SJCRH30 (cell line): ENCODE measurements at regions not wholly inside any gene's neighbourhood (a gene's known extent, or its start where the extent isn't known, plus 50 kb on each side); places are given as distances from the start of the nearest gene placed in this dataset.

Source experiments
- DNase-seq, 2 experiments: peaks; one replicate each; pipeline ENCODE4 v3.0.0-alpha.2; 2015 to 2020
- H3K27ac ChIP-seq: fragments of 250-450 bp; sonication (Bioruptor Pico); 2 replicates; pipeline ENCODE4 v1.5.1; 2020; ENCODE audit warnings: mild to moderate bottlenecking, moderate library complexity
- H3K27me3 ChIP-seq: fragments of 250-450 bp; sonication (Bioruptor Pico); 2 replicates; pipeline ENCODE4 v1.5.1; 2020; ENCODE audit warnings: mild to moderate bottlenecking, moderate library complexity
- H3K36me3 ChIP-seq: fragments of 250-450 bp; sonication (Bioruptor Pico); 2 replicates; pipeline ENCODE4 v1.5.1; 2020; ENCODE audit warnings: mild to moderate bottlenecking, moderate library complexity
- H3K4me1 ChIP-seq: fragments of 250-450 bp; sonication (Bioruptor Pico); 2 replicates; pipeline ENCODE4 v1.5.1; 2020; ENCODE audit warnings: mild to moderate bottlenecking, moderate library complexity
- H3K4me3 ChIP-seq: fragments of 250-450 bp; sonication (Bioruptor Pico); 2 replicates; pipeline ENCODE4 v1.5.1; 2020; ENCODE audit warnings: mild to moderate bottlenecking, moderate library complexity
- H3K9me3 ChIP-seq: fragments of 250-450 bp; sonication (Bioruptor Pico); replicated peaks from 2 replicates; pipeline ENCODE4 v1.5.1; 2020; ENCODE audit warnings: mild to moderate bottlenecking, moderate library complexity

DNA sequence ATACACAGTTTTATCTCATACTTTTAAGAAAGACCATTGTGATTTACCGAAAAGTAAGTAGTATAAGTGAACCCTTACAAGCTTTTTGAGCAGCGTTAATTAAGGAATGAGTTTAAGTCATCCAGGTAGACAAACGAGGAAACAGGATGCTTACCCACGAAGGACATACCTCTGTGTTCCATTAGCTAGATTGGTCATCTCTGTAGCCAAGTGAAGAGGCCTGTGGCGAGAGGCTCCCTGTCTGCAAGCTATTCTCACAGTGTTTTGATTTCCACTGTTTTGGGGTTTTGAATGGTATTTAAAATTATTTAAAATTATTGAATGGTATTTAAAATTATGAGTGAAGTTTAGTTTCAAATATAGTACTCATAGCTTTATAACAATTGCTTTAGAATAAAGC, 342.1 kb upstream of the RGS6 start:
- Histone ChIP-seq H3K27me3 (no peaks in the 10 kb centered on the region), H3K9me3 (no peaks in the 10 kb centered on the region), H3K4me3 (no peak overlapping the region), H3K4me1 (peaks cover 14% of the 10 kb centered on the region), H3K27ac (no peak overlapping the region), H3K36me3 (no peaks in the 10 kb centered on the region)
- no peak for DNase-seq

DNA sequence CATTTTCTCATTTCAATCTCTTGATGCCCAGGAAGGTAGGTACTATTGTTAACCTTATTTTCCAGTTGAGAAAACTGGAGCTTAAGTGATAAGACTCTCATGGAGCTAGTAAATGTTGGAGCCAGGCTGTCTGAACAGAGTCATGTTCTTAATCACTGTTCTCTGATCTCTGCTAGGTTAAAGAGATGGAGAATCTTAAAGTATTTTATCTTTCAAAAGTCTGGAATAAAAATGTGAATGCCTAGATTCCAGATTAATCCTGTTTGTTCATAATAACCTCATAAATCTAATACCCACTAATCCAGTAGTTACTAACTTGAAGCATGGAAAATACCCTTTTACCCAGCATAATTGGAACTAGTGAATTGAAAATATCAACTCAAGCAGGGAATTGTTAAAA, 341.0 kb upstream of the RGS6 start:
- Histone ChIP-seq H3K4me1 (peaks cover 14% of the 10 kb centered on the region), H3K9me3 (no peaks in the 10 kb centered on the region), H3K27ac (no peak overlapping the region), H3K36me3 (no peaks in the 10 kb centered on the region), H3K27me3 (no peaks in the 10 kb centered on the region), H3K4me3 (no peak overlapping the region)
- DNase-seq = no peak

DNA sequence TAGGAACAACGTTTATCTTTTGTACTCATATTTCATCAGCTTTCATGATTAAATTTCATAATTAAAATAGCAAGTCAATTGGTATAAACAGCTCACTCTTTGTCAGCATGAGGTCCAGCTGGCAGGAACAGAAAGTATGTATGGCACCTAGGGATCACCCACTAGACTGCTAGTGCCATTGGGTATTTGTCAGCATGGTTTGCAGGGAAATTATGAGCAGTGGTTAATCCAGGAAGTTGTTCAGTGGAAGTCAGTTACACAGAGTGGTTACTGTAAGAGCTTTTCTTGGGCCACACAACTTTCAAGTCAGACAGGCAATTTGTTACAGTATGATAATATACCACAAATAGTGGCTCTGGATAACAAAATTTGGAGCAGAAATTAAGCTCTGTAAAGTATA, 340.3 kb upstream of the RGS6 start:
- Histone ChIP-seq H3K27me3 (no peaks in the 10 kb centered on the region), H3K4me3 (no peak overlapping the region), H3K36me3 (no peaks in the 10 kb centered on the region), H3K27ac (peak overlapping the region; percentile 12; the same call in 1 of the 2 replicates), H3K4me1 (peaks cover 14% of the 10 kb centered on the region), H3K9me3 (no peaks in the 10 kb centered on the region)
- peak; percentile 13 to 55 for DNase-seq

DNA sequence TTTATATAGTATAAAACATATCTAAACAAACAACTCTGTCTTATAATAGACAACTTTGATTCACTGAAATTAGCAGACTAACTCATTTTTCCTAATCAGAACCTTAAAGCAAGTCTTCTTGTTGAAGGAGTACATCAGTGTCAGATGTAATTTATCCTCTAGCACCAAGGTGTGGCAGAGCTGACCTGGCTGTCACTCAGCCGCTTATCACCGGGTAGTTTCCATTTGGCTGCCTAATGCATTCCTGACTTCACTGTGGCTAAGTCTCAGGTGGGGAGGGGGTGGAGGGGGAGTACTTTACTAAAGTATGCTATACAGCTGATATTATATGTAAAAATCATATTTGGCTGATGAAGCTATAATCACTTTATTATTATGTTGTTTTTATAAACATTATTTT, 339.9 kb upstream of the RGS6 start:
- no peak for DNase-seq
- Histone ChIP-seq H3K4me1 (peaks cover 14% of the 10 kb centered on the region), H3K4me3 (no peak overlapping the region), H3K36me3 (no peaks in the 10 kb centered on the region), H3K27me3 (no peaks in the 10 kb centered on the region), H3K27ac (peak overlapping the region; percentile 12; the same call in 1 of the 2 replicates), H3K9me3 (no peaks in the 10 kb centered on the region)

DNA sequence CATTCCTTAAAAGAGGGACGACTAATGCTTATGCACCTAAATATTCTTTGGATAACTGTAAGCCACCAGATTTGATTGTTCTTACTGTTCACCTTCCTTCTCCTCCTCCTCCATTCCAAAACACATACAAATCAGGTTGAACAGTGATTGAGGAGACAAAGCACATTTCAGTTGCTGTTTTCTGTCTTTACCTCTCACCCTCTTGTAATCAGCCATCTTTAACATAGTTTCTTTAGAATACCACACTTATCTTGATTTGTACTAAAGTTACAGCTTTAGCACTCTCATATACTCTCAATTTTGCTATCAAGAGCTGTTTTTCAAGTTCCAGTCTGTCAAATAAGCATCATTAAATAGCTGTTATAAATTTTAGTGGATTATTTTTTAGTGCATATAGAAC, 338.3 kb upstream of the RGS6 start:
- H3K9me3 ChIP-seq = no peaks in the 10 kb centered on the region
- no peaks in the 10 kb centered on the region for H3K36me3 ChIP-seq
- H3K4me3 ChIP-seq = no peak overlapping the region
- peaks cover 14% of the 10 kb centered on the region for H3K4me1 ChIP-seq
- H3K27ac ChIP-seq = no peak overlapping the region
- no peak for DNase-seq
- H3K27me3 ChIP-seq = no peaks in the 10 kb centered on the region

DNA sequence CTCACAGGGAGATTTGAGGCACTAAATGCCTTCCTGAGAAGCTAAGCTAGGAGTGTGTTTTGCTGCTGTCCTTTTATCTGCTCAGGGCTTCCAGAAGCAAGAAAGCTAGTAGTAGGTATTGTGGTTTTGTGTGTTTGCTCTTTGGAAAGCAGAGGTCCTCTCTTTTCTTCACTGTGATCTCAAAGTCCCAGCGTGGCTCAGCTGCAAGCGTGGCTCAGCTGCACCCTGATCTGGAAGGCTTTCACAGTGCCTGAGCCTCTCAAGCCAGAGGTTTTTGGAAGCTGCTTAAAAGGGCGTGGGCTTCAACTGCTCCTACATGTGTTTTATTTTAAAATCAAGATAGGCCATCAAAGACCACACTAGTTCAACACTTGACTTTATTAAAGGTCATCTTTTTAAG, 337.4 kb upstream of the RGS6 start:
- Histone ChIP-seq H3K36me3 (no peaks in the 10 kb centered on the region), H3K4me3 (no peak overlapping the region), H3K9me3 (no peaks in the 10 kb centered on the region), H3K27me3 (no peaks in the 10 kb centered on the region), H3K4me1 (peaks cover 17% of the 10 kb centered on the region), H3K27ac (no peak overlapping the region)
- no peak for DNase-seq

DNA sequence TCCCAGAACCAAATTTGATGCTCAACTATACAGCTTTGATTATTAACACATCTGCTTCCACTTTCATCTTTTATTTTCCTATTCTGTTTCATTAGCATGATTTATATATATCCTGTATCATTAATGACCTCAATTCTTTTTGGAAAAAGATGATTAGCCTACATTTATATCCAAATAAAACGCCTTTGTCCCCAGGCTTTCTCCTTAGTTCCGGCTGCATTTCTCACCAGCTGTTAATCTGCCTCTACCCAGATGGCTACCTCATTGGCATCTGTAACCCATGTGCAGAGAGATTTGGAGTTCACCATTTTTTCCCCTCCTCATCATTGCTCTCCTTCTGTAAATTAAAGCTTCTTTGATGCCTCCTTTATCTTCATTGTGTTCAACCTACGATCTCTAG, 336.8 kb upstream of the RGS6 start:
- peaks cover 22% of the 10 kb centered on the region for H3K4me1 ChIP-seq
- DNase-seq = no peak
- H3K36me3 ChIP-seq = peaks cover 2% of the 10 kb centered on the region; the same call in 1 of the 2 replicates
- no peak overlapping the region for H3K27ac ChIP-seq
- H3K4me3 ChIP-seq = no peak overlapping the region
- H3K27me3 ChIP-seq = no peaks in the 10 kb centered on the region
- peaks cover 6% of the 10 kb centered on the region for H3K9me3 ChIP-seq

DNA sequence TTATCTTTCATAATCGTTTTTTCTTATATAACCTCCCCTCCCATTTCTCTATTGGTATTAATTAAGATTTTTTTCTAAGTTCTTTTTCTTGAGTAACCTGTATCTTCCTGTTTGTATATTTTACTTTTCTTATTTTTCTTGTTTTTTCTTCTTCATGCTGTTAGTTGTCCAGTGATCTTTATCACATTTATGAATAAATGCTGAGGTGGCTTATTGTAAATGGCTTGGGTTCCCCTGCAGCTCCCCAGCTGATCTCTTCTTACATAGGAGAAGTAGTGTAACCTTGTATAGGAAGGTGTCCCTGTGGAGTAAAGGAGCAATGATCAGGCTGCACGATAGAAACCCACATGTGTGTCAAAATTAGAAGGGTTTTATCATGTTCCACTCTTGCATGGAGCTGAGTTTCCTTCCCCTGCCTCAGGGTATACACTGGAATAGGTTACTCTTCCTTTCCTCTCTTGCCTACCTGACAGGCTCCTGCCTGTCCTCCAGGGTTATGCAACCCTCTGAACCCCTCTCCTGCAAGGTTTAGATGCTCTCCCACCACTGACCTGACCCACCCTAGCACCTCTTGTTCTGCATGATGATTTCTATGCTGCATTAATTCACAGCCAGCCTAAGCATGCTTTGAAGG, 334.8 kb upstream of the RGS6 start:
- no peaks in the 10 kb centered on the region for H3K27me3 ChIP-seq
- H3K36me3 ChIP-seq = peaks cover 2% of the 10 kb centered on the region; the same call in 1 of the 2 replicates
- H3K9me3 ChIP-seq = peaks cover 11% of the 10 kb centered on the region
- H3K4me1 ChIP-seq = peaks cover 11% of the 10 kb centered on the region
- H3K4me3 ChIP-seq = no peak overlapping the region
- DNase-seq = no peak
- H3K27ac ChIP-seq = no peak overlapping the region

DNA sequence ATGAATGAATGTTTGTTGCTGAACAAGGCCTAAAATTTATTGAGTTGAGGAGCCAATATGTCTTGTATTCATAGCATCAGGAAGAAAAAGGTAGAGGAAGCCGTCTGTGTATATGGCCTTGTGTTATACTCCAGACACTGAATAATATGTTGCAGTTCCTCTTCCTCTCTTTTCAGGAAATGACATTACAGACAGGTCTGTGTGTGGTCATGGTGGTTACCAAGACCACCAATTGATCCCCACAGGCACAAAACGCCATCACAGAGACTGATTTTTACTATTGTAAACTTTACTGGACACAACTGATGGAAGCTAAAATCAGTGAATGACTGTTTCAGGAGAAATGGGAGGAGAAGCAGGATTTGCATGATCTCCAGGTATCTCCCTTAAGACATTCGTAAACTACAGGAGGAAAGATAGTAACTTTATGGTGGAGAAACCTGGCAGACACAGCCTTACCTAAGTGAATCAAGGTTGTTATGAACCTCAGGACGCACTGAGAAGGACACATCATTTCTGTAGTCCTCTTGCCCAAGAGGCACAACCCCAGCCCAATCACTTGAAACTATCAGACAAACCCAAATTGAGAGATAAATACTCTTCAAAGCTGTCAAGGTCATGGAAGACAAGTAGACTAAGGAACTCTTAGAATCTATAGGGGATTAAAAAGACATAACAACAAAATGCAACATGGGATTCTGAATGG, 334.1 kb upstream of the RGS6 start:
- Histone ChIP-seq H3K9me3 (peaks cover 11% of the 10 kb centered on the region), H3K27ac (no peak overlapping the region), H3K36me3 (peaks cover 2% of the 10 kb centered on the region; the same call in 1 of the 2 replicates), H3K4me1 (peaks cover 8% of the 10 kb centered on the region), H3K4me3 (no peak overlapping the region), H3K27me3 (no peaks in the 10 kb centered on the region)
- no peak for DNase-seq

DNA sequence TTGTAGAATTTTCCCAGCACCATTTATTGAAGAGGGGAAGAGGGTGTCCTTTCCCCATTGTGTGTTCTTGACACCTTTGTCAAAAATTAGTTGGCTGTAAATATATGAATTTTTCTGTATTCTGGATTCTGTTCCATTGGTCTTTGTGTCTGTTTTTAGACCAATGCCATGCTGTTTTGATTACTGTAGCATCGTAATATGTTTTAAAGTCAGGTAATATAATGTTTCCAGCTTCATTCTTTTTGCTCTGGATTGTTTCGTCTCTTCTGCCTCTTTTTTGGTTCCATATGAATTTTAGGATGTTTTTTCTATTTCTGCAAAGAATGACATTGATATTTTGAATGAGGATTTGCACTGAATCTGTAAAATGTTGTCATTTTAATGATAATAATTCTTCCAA, 331.9 kb upstream of the RGS6 start:
- peaks cover 11% of the 10 kb centered on the region for H3K9me3 ChIP-seq
- H3K27ac ChIP-seq = no peak overlapping the region
- H3K27me3 ChIP-seq = no peaks in the 10 kb centered on the region
- H3K4me1 ChIP-seq = peaks cover 8% of the 10 kb centered on the region
- no peak for DNase-seq
- peaks cover 2% of the 10 kb centered on the region; the same call in 1 of the 2 replicates for H3K36me3 ChIP-seq
- no peak overlapping the region for H3K4me3 ChIP-seq

DNA sequence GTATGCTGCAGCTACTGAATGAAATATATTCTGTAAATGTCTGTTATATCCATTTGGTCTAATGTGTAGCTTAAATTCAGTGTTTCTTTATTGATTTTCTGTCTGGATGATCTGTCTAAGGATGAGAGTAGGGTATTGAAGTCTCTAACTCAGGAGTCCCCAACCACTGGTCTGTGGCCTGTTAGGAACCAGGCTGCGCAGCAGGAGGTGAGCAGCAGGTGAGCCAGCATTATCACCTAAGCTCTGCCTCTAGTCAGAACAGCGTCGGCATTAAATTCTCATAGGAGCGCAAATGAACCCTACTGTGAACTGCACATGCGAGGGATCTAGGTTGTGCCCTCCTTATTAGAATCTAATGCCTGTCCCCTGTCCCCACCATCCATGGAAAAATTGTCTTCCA, 329.7 kb upstream of the RGS6 start:
- H3K27me3 ChIP-seq = no peaks in the 10 kb centered on the region
- peaks cover 8% of the 10 kb centered on the region for H3K4me1 ChIP-seq
- H3K9me3 ChIP-seq = peaks cover 11% of the 10 kb centered on the region
- peaks cover 2% of the 10 kb centered on the region; the same call in 1 of the 2 replicates for H3K36me3 ChIP-seq
- no peak overlapping the region for H3K27ac ChIP-seq
- DNase-seq = no peak
- no peak overlapping the region for H3K4me3 ChIP-seq

DNA sequence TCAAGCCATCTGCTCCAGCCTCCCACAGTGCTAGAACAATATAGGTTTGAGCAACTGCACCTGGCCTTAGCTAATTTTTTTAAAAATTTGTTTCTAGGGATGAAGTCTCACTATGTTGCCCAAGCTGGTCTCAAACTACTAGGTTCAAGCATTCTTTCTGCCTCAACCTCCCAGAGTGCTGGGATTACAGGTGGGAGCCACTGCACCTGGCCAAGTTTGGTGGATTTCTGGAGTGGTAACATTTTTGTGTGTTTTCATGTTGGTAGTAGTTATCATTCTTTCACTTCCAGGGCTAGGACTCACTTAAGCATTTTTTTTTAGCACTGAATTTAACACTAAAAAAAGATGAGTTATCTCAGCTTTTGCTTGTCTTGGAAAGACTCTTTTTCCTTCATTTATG, 328.0 kb upstream of the RGS6 start:
- peaks cover 8% of the 10 kb centered on the region for H3K4me1 ChIP-seq
- no peak overlapping the region for H3K4me3 ChIP-seq
- H3K27me3 ChIP-seq = no peaks in the 10 kb centered on the region
- no peak overlapping the region for H3K27ac ChIP-seq
- peaks cover 11% of the 10 kb centered on the region for H3K9me3 ChIP-seq
- DNase-seq = no peak
- peaks cover 2% of the 10 kb centered on the region; the same call in 1 of the 2 replicates for H3K36me3 ChIP-seq

DNA sequence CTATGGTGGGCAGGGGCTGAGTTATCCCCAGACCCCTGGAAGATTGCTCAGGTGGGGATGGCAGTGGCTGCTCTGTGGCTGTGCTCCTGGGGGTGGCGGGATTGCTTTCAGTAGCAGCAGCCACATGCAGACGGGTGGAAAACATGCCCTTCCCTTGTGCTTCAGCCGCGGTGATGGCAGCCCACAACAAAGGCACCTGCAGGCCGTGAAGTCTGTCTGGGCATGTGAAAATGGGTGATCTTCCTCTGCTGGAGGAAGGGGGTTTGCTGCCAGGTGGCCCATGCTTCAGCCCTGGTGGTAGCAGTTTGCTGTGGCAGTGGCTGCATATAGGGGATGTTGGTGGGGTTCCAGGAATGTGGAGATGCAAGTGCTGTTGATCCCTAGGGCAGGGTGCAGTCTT, 326.2 kb upstream of the RGS6 start:
- Histone ChIP-seq H3K27me3 (no peaks in the 10 kb centered on the region), H3K27ac (no peak overlapping the region), H3K4me3 (no peak overlapping the region), H3K9me3 (peaks cover under 1% of the 10 kb centered on the region; the same call in 1 of the 2 replicates), H3K36me3 (no peaks in the 10 kb centered on the region), H3K4me1 (no peaks in the 10 kb centered on the region)
- no peak for DNase-seq

DNA sequence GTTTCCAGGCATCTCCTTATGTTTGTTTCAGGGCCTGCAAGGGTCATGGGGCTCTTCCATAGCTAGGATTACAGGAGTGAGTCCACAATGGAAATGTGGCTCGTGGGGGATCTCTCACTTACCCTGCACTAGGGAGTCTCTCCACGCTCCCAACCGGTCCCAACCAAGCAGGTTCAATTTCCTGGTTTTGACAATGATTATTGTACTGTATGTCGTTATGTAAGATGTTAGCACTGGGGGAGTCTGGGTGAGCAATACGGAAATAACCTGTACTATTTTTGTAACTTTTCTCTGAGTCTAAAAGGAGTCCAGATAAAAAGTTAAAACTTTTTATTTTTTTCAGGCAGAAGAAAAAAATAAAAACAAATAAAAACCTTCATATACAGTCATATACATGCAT, 325.7 kb upstream of the RGS6 start:
- Histone ChIP-seq H3K9me3 (no peaks in the 10 kb centered on the region), H3K36me3 (no peaks in the 10 kb centered on the region), H3K4me3 (no peak overlapping the region), H3K27me3 (no peaks in the 10 kb centered on the region), H3K4me1 (no peaks in the 10 kb centered on the region), H3K27ac (no peak overlapping the region)
- no peak for DNase-seq

DNA sequence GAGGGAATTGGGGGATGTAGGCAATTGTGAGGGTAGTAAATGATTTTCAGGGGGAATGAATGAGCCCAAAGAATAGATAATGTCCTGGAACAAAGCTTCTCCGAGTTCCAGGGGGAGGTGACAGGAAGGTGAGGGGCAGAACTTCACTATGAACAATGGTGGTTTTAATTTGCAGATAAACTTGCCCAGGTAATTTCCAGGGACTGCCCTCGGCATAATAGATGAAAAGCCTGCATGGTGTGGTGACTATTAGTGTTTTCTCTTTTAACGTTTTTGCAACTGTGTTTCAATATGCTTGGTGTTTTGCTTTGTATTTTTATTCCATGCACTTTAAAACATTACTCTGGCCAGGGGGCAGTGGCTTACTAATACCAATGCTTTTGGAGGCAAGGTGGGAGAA, 325.2 kb upstream of the RGS6 start:
- no peaks in the 10 kb centered on the region for H3K27me3 ChIP-seq
- no peaks in the 10 kb centered on the region for H3K36me3 ChIP-seq
- no peak overlapping the region for H3K27ac ChIP-seq
- DNase-seq = no peak
- no peaks in the 10 kb centered on the region for H3K4me1 ChIP-seq
- H3K9me3 ChIP-seq = no peaks in the 10 kb centered on the region
- no peak overlapping the region for H3K4me3 ChIP-seq

DNA sequence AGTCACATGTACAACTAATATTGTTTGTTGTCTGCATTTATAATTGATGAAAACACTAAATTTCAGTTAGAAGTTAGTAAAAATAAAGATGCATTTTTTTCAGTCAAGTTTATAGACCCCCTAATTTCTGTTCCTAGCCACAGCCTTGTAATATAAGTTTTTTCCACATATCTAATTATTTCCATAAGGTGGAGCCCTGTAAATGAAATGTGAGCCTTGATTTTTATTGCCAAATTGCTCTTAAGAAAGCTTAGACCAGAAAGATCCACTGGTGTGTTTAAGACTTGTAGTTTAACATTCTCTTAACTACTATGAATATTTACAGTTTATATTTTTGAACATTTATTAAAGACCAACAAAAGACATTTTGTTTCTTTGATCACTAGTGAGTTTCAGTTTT, 322.1 kb upstream of the RGS6 start:
- H3K27me3 ChIP-seq = no peaks in the 10 kb centered on the region
- no peaks in the 10 kb centered on the region for H3K36me3 ChIP-seq
- no peaks in the 10 kb centered on the region for H3K4me1 ChIP-seq
- no peak overlapping the region for H3K27ac ChIP-seq
- H3K9me3 ChIP-seq = no peaks in the 10 kb centered on the region
- H3K4me3 ChIP-seq = no peak overlapping the region
- DNase-seq = no peak
